ENCODE measurements at regions not wholly inside any gene's neighbourhood (a gene's known extent, or its start where the extent isn't known, plus 50 kb on each side); places are given as distances from the start of the nearest gene placed in this dataset.
"Not testable (repeated sequence)": the region's sequence is repeated elsewhere in the genome, so short reads cannot be mapped to it uniquely, and the experiment has no call there.

DNA sequence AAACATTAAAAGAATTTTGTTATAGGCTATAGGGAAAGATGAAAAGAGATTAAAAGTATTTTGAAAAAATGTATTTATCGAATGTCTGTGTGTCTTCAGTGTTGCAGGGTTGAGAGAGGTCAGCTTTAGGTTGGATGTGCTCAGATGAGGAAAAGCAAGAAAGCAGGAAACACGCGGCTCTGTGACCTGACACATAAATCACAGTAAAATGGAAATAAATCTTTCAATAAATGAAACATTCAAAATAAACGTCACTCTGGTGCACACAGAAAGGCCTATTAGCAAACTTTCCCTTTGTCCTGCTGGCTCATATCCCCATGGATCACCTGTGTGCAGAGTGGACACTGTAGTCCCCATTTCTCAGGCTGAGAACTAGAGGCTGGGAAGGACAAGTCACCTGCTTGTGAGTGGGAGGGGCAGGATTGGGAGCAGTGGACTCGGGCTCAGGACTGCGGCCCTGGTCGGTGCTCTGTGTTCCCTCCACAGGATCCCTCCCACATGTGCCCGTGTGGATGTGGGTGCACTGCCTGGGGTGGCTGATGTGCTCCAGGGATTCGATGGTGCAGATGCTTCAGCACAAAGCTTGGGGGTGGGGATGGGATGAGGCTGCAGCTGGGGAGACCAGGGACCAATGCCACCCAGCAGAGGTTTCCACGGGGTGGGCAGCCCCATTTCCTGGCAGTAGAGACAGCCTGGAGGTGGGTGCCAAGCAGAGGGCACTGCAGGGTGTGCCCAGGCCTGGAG is 96.0 kb upstream of the IGLL5 start:
- no peak for ATAC-seq
- no peak overlapping the region for H3K4me3 ChIP-seq
- peaks cover 35% of the 10 kb centered on the region for H3K27me3 ChIP-seq
- WGBS, 2 donors (ENCODE audit: low coverage in 1 of 2), result 51 to 62% methylated on average over 3 to 7 of the region's 10 CpGs
- H3K9me3 ChIP-seq, result no peaks in the 10 kb centered on the region
- no peak overlapping the region for H3K27ac ChIP-seq
- no peaks in the 10 kb centered on the region for H3K36me3 ChIP-seq
- no peaks in the 10 kb centered on the region for H3K4me1 ChIP-seq
- TF ChIP-seq POLR2AphosphoS5 (IDR thresholded peaks at IDR 0.05), result no peak
- no peak for TF ChIP-seq EP300 (IDR thresholded peaks at IDR 0.05)
- TF ChIP-seq POLR2A (IDR thresholded peaks at IDR 0.05), result no peak
- TF ChIP-seq, protein P1, sequence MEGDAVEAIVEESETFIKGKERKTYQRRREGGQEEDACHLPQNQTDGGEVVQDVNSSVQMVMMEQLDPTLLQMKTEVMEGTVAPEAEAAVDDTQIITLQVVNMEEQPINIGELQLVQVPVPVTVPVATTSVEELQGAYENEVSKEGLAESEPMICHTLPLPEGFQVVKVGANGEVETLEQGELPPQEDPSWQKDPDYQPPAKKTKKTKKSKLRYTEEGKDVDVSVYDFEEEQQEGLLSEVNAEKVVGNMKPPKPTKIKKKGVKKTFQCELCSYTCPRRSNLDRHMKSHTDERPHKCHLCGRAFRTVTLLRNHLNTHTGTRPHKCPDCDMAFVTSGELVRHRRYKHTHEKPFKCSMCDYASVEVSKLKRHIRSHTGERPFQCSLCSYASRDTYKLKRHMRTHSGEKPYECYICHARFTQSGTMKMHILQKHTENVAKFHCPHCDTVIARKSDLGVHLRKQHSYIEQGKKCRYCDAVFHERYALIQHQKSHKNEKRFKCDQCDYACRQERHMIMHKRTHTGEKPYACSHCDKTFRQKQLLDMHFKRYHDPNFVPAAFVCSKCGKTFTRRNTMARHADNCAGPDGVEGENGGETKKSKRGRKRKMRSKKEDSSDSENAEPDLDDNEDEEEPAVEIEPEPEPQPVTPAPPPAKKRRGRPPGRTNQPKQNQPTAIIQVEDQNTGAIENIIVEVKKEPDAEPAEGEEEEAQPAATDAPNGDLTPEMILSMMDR (IDR thresholded peaks at IDR 0.05), result no peak

GRCh38 chr22:22792205-22792786 is 95.3 kb upstream of the IGLL5 start:
- H3K9me3 ChIP-seq, result not testable (repeated sequence)

DNA sequence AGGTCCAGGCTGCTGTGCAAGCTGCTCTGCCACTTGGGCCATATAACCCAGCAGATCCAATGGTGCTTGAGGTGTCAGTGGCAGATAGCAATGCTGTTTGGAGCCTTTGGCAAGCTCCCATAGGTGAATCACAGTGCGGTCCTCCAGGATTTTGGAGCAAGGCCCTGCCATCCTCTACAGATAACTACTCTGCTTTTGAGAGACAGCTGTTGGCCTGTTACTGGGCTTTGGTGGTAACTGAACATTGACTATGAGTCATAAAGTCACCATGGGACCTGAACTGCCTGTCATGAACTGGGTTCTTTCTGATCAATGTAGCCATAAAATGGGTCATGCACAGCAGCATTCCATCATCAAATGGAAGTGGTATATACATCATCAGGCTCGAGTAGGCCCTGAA is 92.0 kb upstream of the IGLL5 start:
- not testable (repeated sequence) for H3K9me3 ChIP-seq, H3K36me3 ChIP-seq, H3K4me1 ChIP-seq, ATAC-seq, H3K27ac ChIP-seq, H3K4me3 ChIP-seq
- H3K27me3 ChIP-seq, result peaks cover 20% of the 10 kb centered on the region
- WGBS, 2 donors (ENCODE audit: low coverage in 1 of 2), result 89 to 100% methylated on average over 1 to 2 of the region's 2 CpGs

More at GRCh38 chr22:22792205-22792786, 95.3 kb upstream of the IGLL5 start:
- ATAC-seq, H3K36me3 ChIP-seq, H3K27ac ChIP-seq, H3K4me1 ChIP-seq, H3K4me3 ChIP-seq: not testable (repeated sequence)
- peaks cover 33% of the 10 kb centered on the region for H3K27me3 ChIP-seq
- no CpG with 5 or more reads among the region's 4 CpGs for WGBS, 2 donors (ENCODE audit: low coverage in 1 of 2)

- no peaks in the 10 kb centered on the region for H3K4me1 ChIP-seq
- TF ChIP-seq POLR2AphosphoS5 (IDR thresholded peaks at IDR 0.05), result no peak
- TF ChIP-seq, protein P1 (IDR thresholded peaks at IDR 0.05), result no peak
- H3K27me3 ChIP-seq, result peaks cover 27% of the 10 kb centered on the region
- 62 to 88% methylated on average over 1 to 2 of the region's 2 CpGs for WGBS, 2 donors (ENCODE audit: low coverage in 1 of 2)
- no peak overlapping the region for H3K27ac ChIP-seq
- H3K36me3 ChIP-seq, result no peaks in the 10 kb centered on the region
- H3K9me3 ChIP-seq, result no peaks in the 10 kb centered on the region
- no peak overlapping the region for H3K4me3 ChIP-seq
- no peak for ATAC-seq
Observed at GRCh38 chr22:22796724-22797123, 90.9 kb upstream of the IGLL5 start.

- TF ChIP-seq, protein P1 (IDR thresholded peaks at IDR 0.05), result no peak
- TF ChIP-seq POLR2A (IDR thresholded peaks at IDR 0.05) (no peak), POLR2AphosphoS5 (IDR thresholded peaks at IDR 0.05) (no peak), EP300 (IDR thresholded peaks at IDR 0.05) (no peak)
- Histone ChIP-seq H3K4me3 (no peak overlapping the region), H3K36me3 (no peaks in the 10 kb centered on the region), H3K9me3 (no peaks in the 10 kb centered on the region), H3K27me3 (peaks cover 29% of the 10 kb centered on the region), H3K4me1 (no peaks in the 10 kb centered on the region), H3K27ac (no peak overlapping the region)
- WGBS, 2 donors (ENCODE audit: low coverage in 1 of 2), result 43 to 50% methylated on average over 3 of the region's 3 CpGs
- ATAC-seq, result no peak
Observed at GRCh38 chr22:22798232-22798616, 89.4 kb upstream of the IGLL5 start.

GRCh38 chr22:22798716-22799115 is 88.9 kb upstream of the IGLL5 start:
- ATAC-seq, result no peak
- Histone ChIP-seq H3K4me3 (no peak overlapping the region), H3K27me3 (peaks cover 34% of the 10 kb centered on the region), H3K9me3 (no peaks in the 10 kb centered on the region), H3K4me1 (no peaks in the 10 kb centered on the region), H3K36me3 (no peaks in the 10 kb centered on the region), H3K27ac (no peak overlapping the region)
- TF ChIP-seq, protein P1 (IDR thresholded peaks at IDR 0.05), result no peak
- TF ChIP-seq EP300 (IDR thresholded peaks at IDR 0.05), result no peak
- TF ChIP-seq POLR2AphosphoS5 (IDR thresholded peaks at IDR 0.05), result no peak
- TF ChIP-seq POLR2A (IDR thresholded peaks at IDR 0.05), result no peak
- no CpG with 5 or more reads among the region's 1 CpG for WGBS, 2 donors (ENCODE audit: low coverage in 1 of 2)

All from gastroesophageal sphincter (tissue), 4 donors.